Gastrocnemius medialis (tissue), 4 donors: ENCODE measurements at regions not wholly inside any gene's neighbourhood (a gene's known extent, or its start where the extent isn't known, plus 50 kb on each side); places are given as distances from the start of the nearest gene placed in this dataset.

Source experiments
- CTCF ChIP-seq, 5 experiments: fragments of 450-650 bp in 3 of 5; fragments of 200-600 bp in 2 of 5; sonication (generic) in 2 of 5; IDR thresholded peaks in 4 of 5; conservative IDR thresholded peaks in 1 of 5; 1 replicate in 4 of 5; 2 replicates in 1 of 5; pipeline ENCODE4 v1.5.1; 2016 to 2019; ENCODE audit warnings: antibody characterized with exemption in 5 of 5, mild to moderate bottlenecking in 3 of 5, moderate library complexity in 3 of 5
- POLR2A ChIP-seq, 2 donors: fragments of 450-650 bp; IDR thresholded peaks; one replicate each; pipeline ENCODE4 v1.6.1; 2017; ENCODE audit warnings: antibody characterized with exemption in 2 of 2, mild to moderate bottlenecking in 2 of 2, moderate library complexity in 2 of 2

- TF ChIP-seq CTCF (IDR thresholded peaks at IDR 0.05 in 4 of 5, conservative IDR thresholded peaks at IDR 0.05 in 1 of 5) (no peak), POLR2A (IDR thresholded peaks at IDR 0.05) (no peak)
These were observed 265.9 kb downstream of the TRIM36 start for GRCh38 chr5:114903767-114904166.
